CD4-positive, alpha-beta T cell treated with Interleukin-12 subunit alpha and Interleukin-12 subunit beta, for 1 hour (primary cell): ENCODE measurements at regions not wholly inside any gene's neighbourhood (a gene's known extent, or its start where the extent isn't known, plus 50 kb on each side); places are given as distances from the start of the nearest gene placed in this dataset.
"Not testable (repeated sequence)": the region's sequence is repeated elsewhere in the genome, so short reads cannot be mapped to it uniquely, and the experiment has no call there.

Experiments used
- DNase-seq: peaks from one replicate; pipeline ENCODE4 v3.0.0-alpha.2; 2020

GRCh38 chr12:63404611-63405010 lies 253.6 kb upstream of the AVPR1A start:
- DNase-seq, result no peak

GRCh38 chr12:63403256-63403655 lies 252.3 kb upstream of the AVPR1A start:
- no peak for DNase-seq

- no peak for DNase-seq
These were observed 249.7 kb upstream of the AVPR1A start for GRCh38 chr12:63400718-63401117.

GRCh38 chr12:63400318-63400717 lies 249.3 kb upstream of the AVPR1A start:
- no peak for DNase-seq

- DNase-seq, result no peak
These were observed 246.8 kb upstream of the AVPR1A start for GRCh38 chr12:63397807-63398206.

GRCh38 chr12:63396135-63396534 lies 245.1 kb upstream of the AVPR1A start:
- no peak for DNase-seq

GRCh38 chr12:63394983-63395382 lies 244.0 kb upstream of the AVPR1A start:
- no peak for DNase-seq

- no peak for DNase-seq
These were observed 243.3 kb upstream of the AVPR1A start for GRCh38 chr12:63394349-63394748.

GRCh38 chr12:63389211-63389610 lies 238.2 kb upstream of the AVPR1A start:
- no peak for DNase-seq

GRCh38 chr12:63387771-63388170 lies 236.8 kb upstream of the AVPR1A start:
- no peak for DNase-seq

GRCh38 chr12:63382930-63383329 lies 231.9 kb upstream of the AVPR1A start:
- DNase-seq, result no peak

GRCh38 chr12:63362791-63363190 lies 211.8 kb upstream of the AVPR1A start:
- DNase-seq, result no peak

- no peak for DNase-seq
These were observed 211.2 kb upstream of the AVPR1A start for GRCh38 chr12:63362166-63362565.

GRCh38 chr12:63354969-63355368 lies 204.0 kb upstream of the AVPR1A start:
- no peak for DNase-seq

- DNase-seq, result no peak
These were observed 202.6 kb upstream of the AVPR1A start for GRCh38 chr12:63353559-63353958.

- DNase-seq, result no peak
These were observed 200.4 kb upstream of the AVPR1A start for GRCh38 chr12:63351370-63351769.

- no peak for DNase-seq
These were observed 197.6 kb upstream of the AVPR1A start for GRCh38 chr12:63348556-63348955.

GRCh38 chr12:63337158-63337557 lies 186.2 kb upstream of the AVPR1A start:
- not testable (repeated sequence) for DNase-seq

- no peak for DNase-seq
These were observed 175.3 kb upstream of the AVPR1A start for GRCh38 chr12:63326260-63326659.

- no peak for DNase-seq
These were observed 174.8 kb upstream of the AVPR1A start for GRCh38 chr12:63325757-63326156.

- no peak for DNase-seq
These were observed 172.9 kb upstream of the AVPR1A start for GRCh38 chr12:63323942-63324341.

- no peak for DNase-seq
These were observed 170.4 kb upstream of the AVPR1A start for GRCh38 chr12:63321373-63321772.

GRCh38 chr12:63319936-63320633 lies 169.1 kb upstream of the AVPR1A start:
- no peak for DNase-seq

- DNase-seq, result no peak
These were observed 168.4 kb upstream of the AVPR1A start for GRCh38 chr12:63319386-63319785.

GRCh38 chr12:63318933-63319332 lies 167.9 kb upstream of the AVPR1A start:
- no peak for DNase-seq
